ENCODE measurements at regions not wholly inside any gene's neighbourhood (a gene's known extent, or its start where the extent isn't known, plus 50 kb on each side); places are given as distances from the start of the nearest gene placed in this dataset.
A peak's percentile ranks its signal among the peaks of the same experiment; 100 is the strongest.

- no peak for DNase-seq
Observed at GRCh38 chr2:16290311-16291020, 350.1 kb downstream of the MYCN start.

GRCh38 chr2:16288371-16289112, 348.2 kb downstream of the MYCN start:
- DNase-seq = no peak

- no peak for DNase-seq
Observed at GRCh38 chr2:16287831-16288230, 347.5 kb downstream of the MYCN start.

- no peak for DNase-seq
Observed at GRCh38 chr2:16287281-16287680, 346.9 kb downstream of the MYCN start.

GRCh38 chr2:16285813-16286510, 345.6 kb downstream of the MYCN start:
- DNase-seq = no peak

GRCh38 chr2:16284941-16285625, 344.7 kb downstream of the MYCN start:
- DNase-seq = no peak

- no peak for DNase-seq
Observed at GRCh38 chr2:16283071-16283850, 342.9 kb downstream of the MYCN start.

- DNase-seq = no peak
Observed at GRCh38 chr2:16282511-16282910, 342.2 kb downstream of the MYCN start.

GRCh38 chr2:16281451-16282335, 341.3 kb downstream of the MYCN start:
- peak in 1 of 5 experiments; percentile 13 for DNase-seq

- no peak for DNase-seq
Observed at GRCh38 chr2:16280081-16280480, 339.7 kb downstream of the MYCN start.

- DNase-seq = no peak
Observed at GRCh38 chr2:16279641-16280040, 339.3 kb downstream of the MYCN start.

- DNase-seq = no peak
Observed at GRCh38 chr2:16279201-16279570, 338.8 kb downstream of the MYCN start.

GRCh38 chr2:16278421-16279200, 338.3 kb downstream of the MYCN start:
- DNase-seq = no peak

GRCh38 chr2:16277117-16277516, 336.8 kb downstream of the MYCN start:
- no peak for DNase-seq

- DNase-seq = no peak
Observed at GRCh38 chr2:16275661-16276060, 335.3 kb downstream of the MYCN start.

GRCh38 chr2:16275131-16275530, 334.8 kb downstream of the MYCN start:
- no peak for DNase-seq

- DNase-seq = no peak
Observed at GRCh38 chr2:16273111-16273510, 332.8 kb downstream of the MYCN start.

- no peak for DNase-seq
Observed at GRCh38 chr2:16272038-16272788, 331.9 kb downstream of the MYCN start.

GRCh38 chr2:16271231-16271896, 331.0 kb downstream of the MYCN start:
- no peak for DNase-seq

Data from T-helper 2 cell (primary cell).